HG03280 (cell line): ENCODE measurements at regions not wholly inside any gene's neighbourhood (a gene's known extent, or its start where the extent isn't known, plus 50 kb on each side); places are given as distances from the start of the nearest gene placed in this dataset.

Experiments used
- ATAC-seq: cut with Tn5 transposase; IDR thresholded peaks from one replicate; pipeline ENCODE4 v1.9.1; 2021; ENCODE audit warnings: mild to moderate bottlenecking, moderate library complexity; ENCODE audit not compliant: unreplicated experiment

DNA sequence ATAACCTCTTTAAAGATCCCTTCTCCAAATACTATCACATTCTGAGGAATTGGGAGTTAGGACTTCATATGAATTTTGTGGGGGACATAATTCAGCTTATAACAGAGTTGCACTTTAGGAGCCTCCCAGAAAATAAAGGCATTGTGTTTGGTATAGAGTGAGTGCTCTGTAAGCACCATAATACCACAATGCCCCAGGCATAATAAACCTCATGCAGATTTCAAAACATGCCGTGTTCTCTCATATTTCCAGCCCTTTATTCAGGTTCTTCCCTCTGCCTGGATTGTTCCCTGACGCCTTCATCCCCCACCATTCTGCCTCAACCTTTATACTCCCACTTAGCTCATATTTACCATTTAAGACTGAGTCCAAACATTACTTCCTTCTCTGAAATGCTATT is 398.8 kb upstream of the FAT3 start:
- ATAC-seq = no peak

DNA sequence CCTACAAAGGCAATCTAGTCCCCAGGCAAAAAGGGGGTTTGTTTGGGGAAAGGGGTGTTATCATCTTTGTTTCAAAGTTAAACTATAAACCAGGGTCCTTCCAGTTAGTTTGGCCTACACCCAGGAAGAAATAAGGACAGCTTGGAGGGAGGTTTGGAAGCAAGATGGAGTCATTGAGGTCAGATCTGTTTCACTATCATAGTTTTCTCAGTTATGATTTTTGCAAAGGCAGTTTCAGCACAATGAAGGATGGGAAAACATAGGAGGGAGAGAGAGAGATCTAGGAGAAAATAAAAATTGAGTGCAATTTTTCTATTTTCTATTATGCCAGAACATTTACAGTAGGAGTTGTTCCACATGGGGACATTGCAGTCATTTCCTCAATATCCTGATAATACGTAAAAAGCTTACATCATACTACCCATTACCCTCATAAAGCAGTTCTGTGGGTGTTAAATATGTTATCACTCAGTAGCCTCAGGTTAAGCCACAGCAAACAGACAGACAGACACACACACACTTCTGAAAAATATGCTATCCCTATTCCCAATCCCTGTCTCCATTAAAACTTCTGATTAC is 401.3 kb upstream of the FAT3 start:
- ATAC-seq = no peak

DNA sequence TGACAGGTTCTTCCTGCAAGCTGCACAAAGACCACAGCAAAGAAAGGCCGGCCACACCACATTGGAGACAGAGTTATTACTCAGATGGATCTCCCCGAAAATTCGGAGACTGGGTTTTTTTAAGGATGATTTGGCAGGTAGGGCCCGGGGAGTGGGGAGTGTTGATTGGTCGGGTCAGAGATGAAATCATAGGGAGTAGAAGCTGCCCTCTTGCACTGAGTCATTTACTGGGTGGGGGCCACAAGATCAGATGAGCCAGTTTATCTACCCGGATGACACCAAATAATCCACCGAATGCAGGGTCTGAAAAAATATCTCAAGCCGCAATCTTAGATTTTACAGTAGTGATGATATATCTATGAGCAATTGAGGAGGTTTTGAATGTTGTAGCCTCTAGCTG is 401.8 kb upstream of the FAT3 start:
- no peak for ATAC-seq

DNA sequence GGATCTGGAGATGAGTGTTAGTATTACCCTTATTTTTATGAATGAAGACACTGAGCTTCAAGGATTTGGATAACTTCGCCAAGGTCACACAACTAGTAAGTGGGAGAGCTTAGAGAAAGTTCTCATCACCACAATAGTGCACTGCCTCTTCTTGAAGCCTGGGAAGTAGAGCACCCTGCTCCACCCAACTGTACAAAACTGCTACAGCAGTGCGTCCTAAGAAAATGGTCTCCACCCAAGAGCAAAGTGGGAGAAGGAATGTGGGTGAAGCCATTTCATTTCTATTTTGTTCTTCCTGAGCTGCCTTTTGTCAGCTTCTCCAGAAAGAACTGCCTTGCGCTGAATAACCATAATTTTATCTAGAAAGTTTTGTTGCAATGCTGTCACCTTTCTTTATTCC is 403.9 kb upstream of the FAT3 start:
- no peak for ATAC-seq

DNA sequence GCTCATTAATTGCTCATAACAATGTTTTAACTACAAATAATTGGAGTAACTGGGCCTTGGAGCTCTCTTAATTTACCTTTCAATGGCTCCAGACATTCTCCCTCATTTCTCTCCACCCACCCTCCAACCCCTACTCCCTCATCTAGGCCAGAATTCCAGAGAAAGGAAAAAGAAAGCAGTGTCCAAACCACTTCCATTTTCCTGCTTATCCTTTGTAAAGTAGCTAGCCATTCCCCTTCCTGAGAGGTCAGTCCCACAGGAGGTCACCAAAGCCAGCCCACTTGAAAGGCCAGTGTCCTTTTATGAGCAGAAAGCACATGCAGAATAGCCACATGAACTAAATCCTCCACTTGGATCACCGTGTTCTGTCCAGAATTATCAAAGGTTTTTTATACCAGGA is 404.8 kb upstream of the FAT3 start:
- ATAC-seq = no peak

DNA sequence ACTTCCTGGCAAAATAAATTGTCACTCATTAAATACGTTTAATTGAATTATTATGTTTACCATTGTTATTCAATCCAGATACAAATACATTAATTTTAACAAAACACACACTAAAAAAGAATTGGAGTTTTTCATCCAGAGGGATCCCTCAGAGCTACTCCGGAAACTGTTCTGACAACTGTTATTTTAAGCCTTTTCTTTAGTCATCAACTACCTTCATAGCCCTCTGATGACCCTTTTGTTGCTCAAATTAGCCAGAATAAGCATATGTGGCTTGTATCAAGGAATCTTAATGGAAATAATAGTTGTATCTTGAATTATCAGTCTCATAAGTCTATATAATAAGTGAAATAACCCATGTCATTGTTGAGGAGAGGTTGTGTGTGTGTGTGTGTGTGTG is 405.4 kb upstream of the FAT3 start:
- no peak for ATAC-seq

DNA sequence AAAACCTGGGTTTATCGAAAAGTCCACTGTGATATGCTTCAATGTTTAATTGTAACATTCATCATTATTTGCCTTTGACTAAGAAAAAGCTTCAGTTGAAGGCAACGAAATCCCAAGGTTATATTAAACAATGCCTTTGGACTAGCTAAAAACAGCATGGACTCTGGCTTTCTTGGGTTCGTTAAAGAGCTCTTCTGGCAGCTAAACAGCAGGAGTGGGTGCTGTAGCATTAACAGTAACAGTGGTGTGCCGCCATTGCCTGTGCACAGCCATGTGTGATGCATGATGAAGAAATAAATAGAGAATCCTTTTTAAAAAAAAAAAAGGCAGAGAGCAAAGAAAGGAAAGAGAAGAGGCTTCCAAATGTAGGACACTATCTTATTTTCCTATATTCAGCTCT is 406.6 kb upstream of the FAT3 start:
- ATAC-seq = no peak

DNA sequence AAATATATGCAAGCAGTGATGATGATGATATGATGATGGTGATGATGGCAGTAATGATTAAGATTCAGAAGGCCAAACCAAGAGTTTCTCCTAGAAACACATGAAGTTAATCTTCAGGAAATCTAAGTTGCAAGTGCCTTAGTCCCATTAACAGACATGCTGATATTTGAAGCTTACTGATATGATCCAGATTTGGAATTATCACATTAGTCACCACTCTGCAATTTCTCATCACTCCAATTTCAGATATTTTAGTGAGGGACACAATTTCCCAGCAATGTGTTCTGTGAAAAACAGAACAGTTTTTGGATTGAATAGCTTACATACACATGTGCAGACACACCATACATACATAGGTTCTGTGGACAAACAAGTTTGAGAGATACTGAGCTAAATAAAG is 411.4 kb upstream of the FAT3 start:
- no peak for ATAC-seq

DNA sequence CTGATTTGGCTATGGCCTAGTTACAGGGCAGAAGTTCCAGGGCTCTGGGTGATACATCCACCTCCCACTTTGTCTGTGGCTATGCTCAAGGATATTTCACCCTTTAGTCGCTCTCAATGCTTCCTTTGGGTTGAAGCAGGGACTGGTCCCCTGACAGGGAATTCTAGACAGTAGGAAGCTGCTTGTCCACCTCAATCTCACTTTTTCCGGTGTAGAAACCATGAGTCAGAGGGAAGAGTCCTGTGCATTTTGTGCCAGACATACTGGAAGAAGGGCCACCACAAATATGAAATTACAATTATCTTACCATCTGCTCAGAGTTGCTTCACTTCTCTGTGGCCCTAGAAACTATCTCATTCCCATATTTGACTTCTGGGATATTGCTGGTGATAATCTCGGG is 413.7 kb upstream of the FAT3 start:
- no peak for ATAC-seq

DNA sequence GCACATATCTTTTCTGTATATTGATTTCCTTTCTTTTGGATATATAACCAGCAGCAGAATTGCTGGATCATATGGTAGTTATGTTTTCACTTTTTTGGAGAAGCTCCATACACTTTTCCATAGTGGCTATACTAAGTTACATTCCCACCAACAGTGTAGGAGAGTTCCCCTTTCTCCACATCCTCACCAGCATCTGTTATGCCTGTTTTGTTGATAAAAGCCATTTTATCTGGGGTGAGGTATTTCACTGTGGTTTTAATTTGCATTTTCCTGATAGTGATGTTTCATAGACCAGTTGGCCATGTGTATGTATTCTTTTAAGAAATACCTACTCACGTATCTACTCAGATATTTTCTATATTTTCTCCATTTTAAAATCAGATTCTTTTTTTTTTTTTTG is 419.3 kb upstream of the FAT3 start:
- no peak for ATAC-seq

DNA sequence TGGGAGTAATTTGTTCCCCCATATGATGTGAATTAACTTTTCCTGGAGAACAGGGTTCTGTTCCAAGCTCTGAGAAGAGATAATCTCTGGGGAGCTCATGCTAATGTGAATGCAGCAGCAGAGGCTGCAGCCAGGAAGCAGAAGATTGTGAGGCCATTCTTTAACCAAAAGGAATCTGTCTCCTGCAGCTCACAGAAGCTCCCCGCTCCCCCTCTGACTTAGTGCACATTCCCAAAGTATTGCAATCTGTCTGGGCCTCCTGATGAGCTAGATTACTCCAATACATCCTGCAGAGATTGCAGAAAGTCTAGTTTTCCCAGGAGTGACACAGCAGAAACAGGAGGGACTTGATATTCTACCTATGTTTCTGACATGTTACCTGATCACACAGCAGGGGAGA is 420.6 kb upstream of the FAT3 start:
- no peak for ATAC-seq

DNA sequence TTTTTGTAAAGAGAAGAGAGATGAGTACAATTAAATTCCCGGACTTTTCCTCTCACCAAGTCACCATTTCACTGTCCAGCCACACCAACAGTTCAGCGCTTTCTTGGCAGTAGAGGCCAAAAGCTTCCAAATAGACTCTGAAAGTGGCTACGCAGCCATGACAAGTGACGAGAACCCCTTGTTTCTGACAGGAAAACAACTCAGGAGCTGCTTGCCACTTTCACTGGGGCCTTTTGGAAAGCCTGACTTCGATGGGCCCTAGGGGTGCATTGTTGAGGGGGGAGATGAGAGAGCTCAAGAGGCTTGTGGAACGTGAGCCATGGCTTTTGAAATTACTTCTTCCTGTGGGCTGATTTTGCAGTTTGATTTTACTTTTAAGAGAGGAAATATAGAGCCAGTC is 422.1 kb upstream of the FAT3 start:
- no peak for ATAC-seq

DNA sequence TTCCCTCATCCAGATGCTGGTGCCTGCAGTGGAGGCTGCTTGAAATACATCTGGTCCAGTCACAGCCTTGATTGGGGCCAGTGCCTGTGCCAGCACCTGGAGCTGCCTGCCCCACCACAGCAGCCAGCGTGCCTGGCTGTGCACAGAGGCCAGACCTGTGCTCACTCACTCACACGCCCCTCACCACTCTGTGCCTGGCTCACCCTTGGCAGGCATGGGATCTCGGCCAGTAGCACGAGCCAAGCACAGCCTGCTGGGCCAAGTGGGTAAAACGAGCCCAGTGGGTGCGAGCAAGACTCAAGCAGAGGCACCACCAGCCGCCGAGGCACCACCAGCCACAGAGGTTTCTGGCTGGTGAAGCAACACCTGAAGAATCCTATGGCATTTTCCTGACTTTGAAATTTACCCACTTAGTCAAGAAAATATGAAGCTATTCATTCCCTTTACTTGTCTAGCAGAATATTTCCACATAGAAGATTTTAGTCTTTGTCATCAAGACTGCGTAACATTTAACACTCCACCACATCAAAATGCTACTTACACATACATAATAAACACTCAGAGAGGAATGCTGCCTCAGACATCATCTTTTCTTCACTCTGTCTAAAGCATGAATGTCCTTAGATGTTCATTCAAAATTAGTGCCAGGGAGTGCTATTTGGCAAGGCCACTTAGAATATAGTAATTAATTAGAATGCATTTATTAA is 424.3 kb upstream of the FAT3 start:
- no peak for ATAC-seq

DNA sequence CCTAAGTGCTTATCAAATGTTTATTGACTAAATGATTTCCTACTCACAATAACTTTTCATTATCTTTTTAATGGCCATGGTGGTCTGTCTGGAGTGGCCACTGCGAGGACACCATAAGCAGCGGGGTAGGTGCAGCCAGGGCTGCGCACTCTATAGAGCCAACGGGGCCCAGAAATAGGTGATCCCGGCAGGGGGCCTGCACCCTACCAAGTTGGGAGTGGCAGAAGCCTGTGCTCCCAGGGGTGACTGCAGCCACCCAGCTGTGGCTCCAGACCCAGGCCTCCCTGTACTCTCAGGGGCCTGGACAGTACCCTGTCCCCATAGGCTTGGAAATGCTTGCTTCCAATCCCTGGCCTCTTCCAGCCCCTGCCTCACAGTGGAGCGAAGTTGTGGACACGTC is 426.4 kb upstream of the FAT3 start:
- no peak for ATAC-seq

DNA sequence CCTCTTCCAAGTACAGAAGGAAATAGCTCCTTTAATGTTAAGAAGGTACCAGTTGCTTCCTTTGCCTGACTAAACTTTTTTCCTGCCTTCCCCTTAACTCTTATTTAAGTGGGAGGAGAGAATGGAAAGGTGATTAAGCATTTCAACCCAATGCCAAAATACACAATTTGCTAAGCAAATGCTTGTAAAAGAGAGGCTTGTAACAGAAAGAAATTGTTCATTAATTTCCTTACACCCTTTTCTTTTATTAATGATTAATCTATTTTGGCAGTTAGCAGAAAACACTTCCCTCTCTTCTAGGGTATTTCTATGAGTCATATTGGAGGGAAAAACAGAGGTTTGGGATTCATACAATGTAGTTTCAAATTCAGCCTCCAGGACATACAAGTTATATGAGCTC is 427.6 kb upstream of the FAT3 start:
- no peak for ATAC-seq

DNA sequence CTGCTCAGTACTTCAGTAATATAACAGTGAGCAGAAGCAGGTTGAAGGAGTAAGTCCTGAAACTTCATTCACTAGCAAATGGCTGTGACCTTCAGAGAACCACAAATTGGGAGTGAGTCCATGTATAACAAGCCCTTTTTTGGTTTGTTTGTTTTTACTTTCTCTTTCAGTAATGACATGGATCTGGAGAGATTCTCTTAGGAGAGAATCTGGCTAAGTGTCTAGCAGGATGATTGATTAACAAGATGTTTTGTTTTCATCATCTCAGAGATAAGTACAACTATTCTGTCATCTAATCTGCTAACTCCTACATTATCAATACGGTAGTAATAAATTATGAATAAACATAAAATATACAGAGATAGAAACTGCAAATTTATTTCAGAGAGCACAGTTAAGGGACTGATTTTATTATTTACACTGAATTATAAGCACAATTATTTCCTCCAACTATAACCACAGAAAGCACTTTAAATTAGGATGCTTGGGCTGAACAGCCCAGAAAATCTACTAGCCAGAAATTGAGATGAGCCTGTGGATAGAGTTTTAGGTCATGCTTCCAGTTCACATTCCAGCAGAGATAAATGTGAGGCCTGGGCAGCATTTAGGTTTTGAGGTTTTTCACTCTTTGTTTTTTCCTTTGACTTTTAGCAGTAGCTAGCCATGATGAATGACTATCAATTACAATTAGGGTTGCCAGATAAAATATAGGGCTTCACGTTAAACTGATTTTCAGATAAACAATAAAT is 429.3 kb upstream of the FAT3 start:
- ATAC-seq = no peak

DNA sequence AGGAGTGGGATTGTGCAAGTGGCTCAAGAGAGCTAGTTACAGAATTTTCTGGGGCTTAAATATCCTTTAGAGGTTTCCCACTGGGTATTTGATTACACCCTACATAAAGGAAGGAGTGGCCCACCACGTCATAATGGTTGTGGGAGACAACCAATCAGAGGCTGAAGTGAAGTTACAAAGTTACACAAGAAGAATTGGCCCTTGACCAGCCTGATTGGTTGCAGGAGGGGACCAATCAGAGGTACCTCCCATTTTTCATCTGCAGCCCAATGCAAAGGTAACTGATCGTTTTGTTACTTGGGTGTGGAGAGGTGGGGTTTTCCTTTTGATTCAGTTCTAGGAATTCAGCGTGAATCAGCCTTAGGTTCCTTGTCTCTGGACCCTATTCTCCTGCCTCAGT is 430.5 kb upstream of the FAT3 start:
- ATAC-seq = no peak

DNA sequence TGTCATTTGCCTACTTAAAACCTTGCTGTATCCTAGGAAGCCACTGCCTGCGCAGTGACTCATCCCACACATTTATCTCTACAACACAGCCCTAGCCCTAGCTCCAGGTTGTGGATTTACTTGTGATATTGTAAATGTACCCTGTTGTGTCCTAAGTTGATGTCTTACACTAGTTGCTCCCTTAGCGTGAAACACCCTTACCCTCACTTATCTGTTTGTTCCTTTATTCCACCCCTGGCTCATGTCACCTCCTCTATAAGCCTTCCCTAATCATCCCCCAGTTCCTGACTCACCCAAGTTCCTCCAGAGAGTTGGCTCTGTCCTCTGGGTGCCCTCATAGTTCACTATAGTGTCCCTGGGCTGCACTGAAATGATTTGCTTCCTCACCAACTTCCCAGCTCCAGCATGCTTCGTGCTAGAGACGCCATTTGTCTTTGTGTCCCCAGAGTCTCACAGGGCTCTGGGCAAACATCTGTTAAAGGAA is 431.8 kb upstream of the FAT3 start:
- ATAC-seq = no peak

DNA sequence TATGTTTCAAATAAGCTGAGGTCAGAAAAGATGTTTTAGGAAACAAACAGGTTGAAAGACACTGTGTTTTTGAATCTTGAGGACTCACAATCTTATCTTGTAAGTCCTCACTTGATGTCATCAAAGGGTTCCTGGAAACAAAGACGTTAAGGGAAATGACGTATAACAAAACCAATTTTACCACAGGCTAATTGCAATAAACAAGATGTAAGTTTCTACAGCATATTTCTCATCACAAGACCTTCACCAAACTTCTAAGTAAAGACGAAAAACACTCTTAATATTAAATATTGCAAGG is 433.5 kb upstream of the FAT3 start:
- ATAC-seq = no peak

DNA sequence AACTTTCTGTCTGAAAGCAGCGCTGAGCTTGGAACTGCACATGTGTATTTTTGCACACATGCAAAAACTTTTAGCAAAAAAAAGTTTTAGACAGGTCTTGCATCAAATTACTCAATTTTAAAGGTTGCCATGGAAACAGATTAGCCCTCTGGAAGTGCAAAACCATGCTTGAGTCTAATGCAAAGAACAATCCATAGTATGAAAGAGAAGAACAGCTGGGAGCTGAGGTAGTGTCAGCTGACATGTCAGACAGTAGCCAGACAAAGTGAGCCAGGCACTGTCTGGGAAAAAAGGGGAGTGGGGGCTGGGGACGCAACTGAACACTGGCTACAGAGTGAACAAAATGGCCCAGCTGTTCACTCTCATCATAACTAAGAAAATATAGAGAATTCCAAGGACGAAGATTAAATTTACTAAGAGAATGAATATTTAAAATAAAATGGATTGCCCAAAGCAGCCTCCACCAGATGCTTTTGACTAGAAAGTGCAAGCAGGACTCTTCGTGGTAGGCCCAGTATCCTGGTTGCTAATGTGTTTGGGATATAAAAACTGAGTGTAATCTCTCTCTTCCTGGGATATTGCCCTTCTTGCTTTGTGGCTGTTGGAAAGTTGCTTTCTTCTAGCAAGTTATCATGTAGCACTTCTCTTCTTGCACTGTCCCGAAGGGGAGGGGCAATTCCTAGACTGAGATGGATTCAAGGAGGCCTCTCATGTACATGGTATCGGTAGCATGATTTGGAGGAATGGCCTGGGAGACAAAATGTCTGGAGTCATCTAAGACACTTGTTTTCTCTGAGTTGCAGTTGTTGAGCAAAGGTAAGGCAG is 434.1 kb upstream of the FAT3 start:
- ATAC-seq = no peak

DNA sequence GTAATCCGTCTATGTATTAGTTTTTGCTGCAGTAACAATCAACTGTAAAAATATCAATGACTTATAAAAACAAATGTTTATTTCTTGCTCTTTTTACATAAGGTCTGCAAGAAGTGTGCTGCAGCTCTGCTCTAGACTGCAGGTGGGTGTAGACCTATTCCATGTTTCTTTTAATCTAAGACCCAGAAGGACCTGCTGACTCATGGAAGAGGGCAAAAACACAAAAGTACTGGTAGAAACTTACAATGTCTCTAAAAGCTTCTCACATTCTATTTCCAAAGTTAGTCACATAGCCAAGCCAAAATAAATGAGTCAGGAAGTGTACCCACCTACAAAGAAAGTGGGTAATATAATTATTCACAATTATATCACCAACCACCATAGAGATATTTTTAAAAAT is 435.9 kb upstream of the FAT3 start:
- ATAC-seq = no peak

DNA sequence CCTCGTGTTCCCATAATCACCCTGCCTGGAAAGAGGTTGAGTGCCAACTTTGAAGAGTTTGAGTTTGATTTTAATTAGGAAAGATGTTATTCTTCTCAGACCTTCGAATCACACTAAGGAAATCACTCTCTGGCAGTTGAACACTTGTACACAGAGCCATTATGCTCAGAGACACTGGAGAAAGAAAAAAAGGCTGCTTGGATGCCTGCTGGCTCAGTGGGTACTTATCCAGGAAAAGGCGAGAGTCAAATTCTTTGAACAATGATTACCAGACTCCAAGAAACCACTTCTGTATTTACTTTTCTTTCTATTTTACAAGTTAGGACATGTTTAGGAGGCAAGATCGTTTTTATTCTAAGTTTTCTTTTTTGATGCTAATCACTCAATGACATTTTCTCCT is 438.5 kb upstream of the FAT3 start:
- no peak for ATAC-seq
